GM19395 (cell line): ENCODE measurements at regions not wholly inside any gene's neighbourhood (a gene's known extent, or its start where the extent isn't known, plus 50 kb on each side); places are given as distances from the start of the nearest gene placed in this dataset.
"Not testable (repeated sequence)": the region's sequence is repeated elsewhere in the genome, so short reads cannot be mapped to it uniquely, and the experiment has no call there.

Experiments
- ATAC-seq: cut with Tn5 transposase; IDR thresholded peaks from one replicate; pipeline ENCODE4 v1.9.1; 2021; ENCODE audit warnings: mild to moderate bottlenecking, moderate library complexity; ENCODE audit not compliant: unreplicated experiment

DNA sequence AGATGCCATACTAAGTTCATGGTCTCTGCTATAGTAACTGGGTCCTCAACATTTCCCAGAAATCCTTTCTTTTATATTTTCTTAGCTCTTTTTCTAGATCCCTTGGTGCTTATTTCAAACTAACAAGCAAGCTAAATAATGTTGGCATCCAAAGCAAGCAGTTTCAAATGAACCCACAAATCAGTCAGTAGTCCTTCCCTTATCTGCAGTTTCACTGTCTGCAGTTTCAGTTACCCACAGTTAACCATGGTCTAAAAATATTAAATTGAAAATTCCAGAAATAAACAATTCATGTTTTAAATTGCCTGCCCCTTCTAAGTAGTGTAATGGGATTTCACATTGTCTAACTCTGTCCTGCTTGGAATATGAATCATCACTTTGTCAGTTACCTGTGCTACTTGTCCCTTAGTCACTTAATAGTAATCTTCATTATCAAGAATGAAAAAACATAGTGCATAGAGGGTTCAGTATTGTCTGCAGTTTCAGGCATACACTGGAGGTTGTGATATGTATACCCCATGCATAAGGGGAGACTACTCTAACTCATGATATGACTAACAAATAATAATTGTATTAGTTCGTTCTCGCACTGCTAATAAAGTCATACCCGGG lies 633.7 kb downstream of the MECOM start:
- ATAC-seq = no peak

DNA sequence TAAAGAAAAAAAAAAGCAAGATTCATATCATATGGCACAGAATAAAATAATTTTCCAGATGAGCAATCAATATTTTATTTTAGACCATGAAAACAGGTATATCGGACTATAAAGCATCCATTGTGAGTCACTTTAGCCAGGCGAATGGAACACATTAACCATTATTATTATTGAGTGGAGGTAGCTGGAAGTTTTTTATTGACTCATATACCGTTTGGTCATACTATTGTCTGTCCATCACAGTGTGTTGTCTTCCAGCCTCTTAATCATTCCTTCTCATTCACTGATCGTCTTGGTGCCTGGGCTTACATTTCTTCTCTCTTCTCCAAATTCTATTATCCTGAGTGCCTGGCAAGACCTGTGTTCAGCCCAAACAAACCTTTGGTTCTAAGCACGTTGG lies 634.8 kb downstream of the MECOM start:
- ATAC-seq = no peak

DNA sequence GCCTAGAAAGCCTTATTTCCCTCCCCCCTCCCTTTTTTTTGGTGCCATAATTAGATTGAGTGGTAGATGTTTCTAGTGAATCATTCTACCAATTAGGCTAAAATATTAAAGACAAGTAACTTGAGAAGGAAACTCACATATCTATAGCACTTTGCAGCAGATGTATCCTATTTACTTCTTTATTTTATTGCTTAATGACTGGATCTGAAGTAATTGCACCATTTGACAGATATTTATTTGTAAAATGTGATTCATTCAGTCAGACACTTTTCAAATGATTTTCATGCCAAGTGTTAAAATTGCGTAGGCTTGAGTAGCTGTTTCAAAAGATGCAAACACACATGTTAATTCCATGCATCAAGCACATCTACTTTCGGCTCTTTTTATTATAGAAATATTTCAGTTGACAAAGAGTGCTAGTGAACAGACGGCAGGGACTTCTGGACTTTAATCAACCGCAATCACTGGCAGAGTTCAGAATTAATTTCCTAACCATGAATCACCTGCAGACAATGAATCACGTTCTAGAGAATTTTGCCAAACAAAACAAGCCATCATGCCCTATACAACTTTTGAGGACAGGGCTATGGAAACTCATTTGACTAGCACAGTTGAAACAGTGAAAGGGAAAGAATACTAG lies 636.8 kb downstream of the MECOM start:
- ATAC-seq = no peak

- no peak for ATAC-seq
These were observed 641.1 kb downstream of the MECOM start for GRCh38 chr3:169022457-169022856.

GRCh38 chr3:169020371-169020770 lies 643.1 kb downstream of the MECOM start:
- ATAC-seq = no peak

DNA sequence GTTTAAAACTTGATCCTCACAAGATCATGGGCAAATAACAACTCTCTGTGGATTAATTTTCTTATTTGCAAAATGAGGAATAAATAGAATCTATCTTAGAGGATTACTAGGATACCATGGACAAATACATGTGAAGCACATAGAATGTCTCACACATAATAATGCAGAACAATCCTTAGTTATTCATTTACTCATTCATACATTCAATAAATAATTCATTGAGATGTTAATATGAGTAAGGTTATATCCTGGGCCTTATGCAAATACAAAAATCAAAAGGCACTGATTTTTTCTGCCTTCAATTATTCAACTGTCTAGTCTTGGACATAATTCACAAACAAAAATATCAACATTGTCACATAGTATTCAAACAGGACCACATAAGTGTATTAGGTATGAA lies 654.1 kb downstream of the MECOM start:
- no peak for ATAC-seq

DNA sequence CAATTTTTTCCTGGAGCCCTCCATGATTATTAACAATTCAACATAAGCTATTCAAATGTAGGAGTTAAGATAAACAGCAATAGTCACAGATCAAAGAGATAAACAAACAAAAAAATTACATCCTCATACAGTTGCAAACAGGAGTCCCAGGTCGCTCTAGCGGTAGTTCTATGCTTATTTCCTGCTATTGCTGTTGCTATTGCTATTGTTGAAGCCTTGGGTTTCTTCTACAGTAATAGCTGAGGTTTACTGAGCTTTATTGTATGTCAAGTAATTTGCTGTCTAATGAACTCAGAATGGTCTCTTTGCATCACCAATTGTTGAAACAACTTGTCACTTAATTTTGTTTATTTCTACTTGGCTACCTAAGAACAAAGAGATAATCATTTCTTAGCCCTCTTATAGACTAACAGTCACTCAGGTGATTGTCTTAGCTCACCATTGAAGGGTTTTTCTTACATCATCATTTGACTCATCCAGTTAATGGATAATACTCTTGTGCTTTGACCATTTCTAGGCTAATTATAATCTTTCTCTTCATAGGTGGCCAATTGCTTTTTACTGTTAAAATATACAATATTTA lies 654.6 kb downstream of the MECOM start:
- ATAC-seq = no peak

DNA sequence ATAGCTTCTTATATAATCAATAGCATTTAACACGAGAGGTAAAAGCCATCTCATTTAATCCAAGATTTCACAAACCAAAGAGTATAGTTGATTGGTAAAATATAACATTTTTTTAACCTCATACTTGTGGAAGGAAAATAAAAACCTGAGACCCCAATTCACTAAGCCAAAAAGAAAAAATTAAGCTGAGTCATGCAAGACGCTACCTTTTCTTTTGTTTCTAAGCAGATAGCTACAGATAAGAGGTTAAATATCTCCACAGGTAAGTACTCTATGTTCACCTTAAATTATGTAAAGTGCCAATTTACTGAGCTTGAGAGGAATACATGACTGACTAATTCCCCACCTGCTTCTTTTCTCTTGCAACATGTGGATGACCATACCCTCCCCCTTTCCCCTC lies 656.4 kb downstream of the MECOM start:
- no peak for ATAC-seq

DNA sequence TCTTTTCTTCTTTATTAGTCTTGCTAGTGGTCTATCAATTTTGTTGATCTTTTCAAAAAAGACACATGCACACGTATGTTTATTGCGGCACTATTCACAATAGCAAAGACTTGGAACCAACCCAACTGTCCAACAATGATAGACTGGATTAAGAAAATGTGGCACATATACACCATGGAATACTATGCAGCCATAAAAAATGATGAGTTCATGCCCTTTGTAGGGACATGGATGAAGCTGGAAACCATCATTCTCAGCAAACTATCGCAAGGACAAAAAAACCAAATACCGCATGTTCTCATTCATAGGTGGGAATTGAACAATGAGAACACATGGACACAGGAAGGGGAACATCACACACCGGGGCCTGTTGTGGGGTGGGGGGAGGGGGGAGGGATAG lies 657.1 kb downstream of the MECOM start:
- ATAC-seq = not testable (repeated sequence)

DNA sequence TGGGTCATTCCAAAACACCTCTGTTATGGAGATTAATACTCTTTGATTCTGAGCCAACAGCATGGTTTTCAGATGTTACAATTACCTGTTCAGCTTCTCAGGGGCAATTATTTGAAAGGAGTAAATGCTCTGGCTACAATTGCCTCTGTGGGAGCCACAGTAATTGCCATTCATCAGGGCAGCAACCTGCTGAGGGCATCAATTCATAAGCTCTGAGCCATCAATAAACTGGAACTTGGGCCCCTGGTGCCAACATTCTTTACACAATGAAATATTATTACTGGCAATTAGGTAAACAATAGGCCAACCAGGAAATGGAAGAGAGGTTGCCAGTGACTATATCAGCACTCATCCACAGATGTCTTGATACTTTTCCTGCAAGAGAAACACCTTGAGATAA lies 660.8 kb downstream of the MECOM start:
- ATAC-seq = no peak

DNA sequence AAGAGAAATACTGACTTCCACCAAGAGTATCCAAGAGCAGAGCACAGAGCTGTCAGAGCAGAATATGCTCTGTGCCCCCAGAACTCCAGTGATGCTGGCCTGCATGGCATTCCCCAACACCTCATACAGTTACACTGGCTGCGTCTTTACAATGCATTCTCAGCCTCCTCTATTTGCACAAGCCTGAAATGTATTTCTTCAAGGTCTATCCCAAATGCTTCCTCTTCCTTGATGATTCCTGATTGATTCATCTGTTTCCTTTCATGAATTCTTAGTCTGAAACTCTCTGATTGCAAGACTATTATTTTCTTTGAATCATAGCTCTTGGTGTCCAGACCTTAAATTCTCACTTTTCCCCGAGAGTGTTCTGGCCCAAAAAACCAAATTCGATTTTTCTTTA lies 664.7 kb downstream of the MECOM start:
- ATAC-seq = no peak

DNA sequence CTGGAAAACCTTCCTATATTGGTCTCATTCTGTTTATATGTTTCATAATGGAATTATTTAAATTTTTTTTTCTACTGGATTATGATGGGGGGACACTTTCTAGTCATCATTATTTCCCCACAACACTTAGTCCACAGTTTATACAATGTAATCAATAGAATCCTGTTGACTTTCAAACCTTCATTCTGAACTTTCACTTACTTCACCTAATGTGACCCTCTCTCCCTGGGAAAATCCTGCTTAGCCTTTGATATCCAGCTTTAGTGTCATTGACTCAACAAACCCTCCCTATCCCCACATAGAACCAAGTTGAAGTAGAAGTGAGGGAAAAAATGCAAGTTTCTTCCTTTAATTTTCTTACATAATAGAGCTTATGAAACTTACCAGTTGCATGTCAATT lies 666.0 kb downstream of the MECOM start:
- no peak for ATAC-seq

DNA sequence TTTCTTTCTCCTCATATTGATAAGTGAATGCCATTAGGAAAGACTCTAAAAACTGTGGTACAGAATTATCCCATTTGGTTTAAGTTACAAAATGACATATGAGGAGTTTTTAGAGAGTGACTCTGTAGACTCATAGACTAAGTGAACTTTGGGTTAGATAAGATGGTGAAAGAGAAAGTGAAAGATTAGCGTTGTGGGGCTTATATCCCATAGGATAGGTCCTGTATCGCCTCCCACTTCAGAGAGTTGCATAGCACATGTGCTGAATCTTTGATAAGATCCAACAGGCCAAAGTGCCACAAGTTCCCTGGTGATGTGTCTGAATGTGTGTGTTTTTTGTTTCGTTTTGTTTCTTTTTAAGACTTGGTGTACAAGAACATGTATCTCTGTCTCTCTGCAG lies 666.9 kb downstream of the MECOM start:
- ATAC-seq = no peak

DNA sequence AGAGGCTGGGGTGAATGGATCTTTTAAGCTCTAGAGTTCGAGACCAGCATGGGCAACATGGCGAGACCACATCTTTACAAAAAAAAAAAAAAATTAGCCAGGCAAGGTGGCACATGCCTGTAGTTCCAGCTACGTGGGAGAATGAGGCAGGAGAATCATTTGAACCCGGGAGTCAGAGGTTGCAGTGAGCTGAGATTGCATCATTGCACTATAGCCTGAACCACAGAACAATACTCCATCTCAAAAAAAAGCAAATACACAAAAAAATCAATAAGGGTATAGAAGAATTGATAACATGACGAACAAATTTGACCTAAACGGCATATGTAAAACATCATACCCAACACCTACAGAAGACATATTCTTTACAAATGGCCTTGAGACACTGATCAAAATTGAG lies 668.4 kb downstream of the MECOM start:
- ATAC-seq = no peak

DNA sequence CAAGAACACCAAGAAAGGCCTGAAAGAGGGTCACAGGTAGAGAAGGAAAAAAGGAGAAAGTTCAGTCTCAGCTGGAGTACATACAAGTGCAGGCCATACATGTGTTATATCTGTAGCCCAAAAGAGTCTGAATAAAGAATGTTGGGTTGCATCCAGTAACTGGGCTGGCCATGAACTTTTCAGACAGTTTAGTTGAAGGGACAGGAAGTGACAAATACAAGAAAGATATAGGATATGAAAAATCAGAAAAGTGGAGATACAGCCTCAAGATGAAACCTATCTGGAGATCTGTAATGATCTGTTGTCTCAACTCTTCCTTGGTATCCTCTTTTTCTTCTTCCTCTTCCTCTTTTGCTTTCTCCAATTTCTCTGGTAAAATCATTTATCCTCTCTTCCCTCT lies 671.7 kb downstream of the MECOM start:
- ATAC-seq = no peak

- ATAC-seq = no peak
These were observed 672.9 kb downstream of the MECOM start for GRCh38 chr3:168990621-168991020.

GRCh38 chr3:168990134-168990533 lies 673.4 kb downstream of the MECOM start:
- ATAC-seq = no peak

GRCh38 chr3:168989396-168989795 lies 674.1 kb downstream of the MECOM start:
- ATAC-seq = no peak

GRCh38 chr3:168988853-168989252 lies 674.7 kb downstream of the MECOM start:
- no peak for ATAC-seq

GRCh38 chr3:168984872-168985271 lies 678.6 kb downstream of the MECOM start:
- no peak for ATAC-seq

GRCh38 chr3:168983046-168983445 lies 680.5 kb downstream of the MECOM start:
- ATAC-seq = no peak

- ATAC-seq = no peak
These were observed 682.1 kb downstream of the MECOM start for GRCh38 chr3:168981396-168981795.
